ENCODE measurements at regions not wholly inside any gene's neighbourhood (a gene's known extent, or its start where the extent isn't known, plus 50 kb on each side); places are given as distances from the start of the nearest gene placed in this dataset.
"Not testable (repeated sequence)": the region's sequence is repeated elsewhere in the genome, so short reads cannot be mapped to it uniquely, and the experiment has no call there.

DNA sequence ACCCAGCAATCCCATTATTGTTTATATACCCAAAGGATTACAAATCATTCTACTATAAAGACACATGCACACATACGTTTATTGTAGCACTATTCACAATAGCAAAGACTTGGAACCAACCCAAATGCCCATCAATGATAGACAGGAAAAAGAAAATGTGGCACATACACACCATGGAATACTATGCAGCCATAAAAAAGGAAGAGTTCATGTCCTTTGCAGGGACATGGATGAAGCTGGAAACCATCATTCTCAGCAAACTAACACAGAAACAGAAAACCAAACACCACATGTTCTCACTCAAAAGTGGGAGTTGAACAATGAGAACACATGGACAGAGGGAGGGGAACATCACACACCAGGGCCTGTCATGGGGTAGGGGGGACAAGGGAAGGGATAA, 91.3 kb upstream of the PCED1B start:
- TF ChIP-seq POLR2AphosphoS5 (IDR thresholded peaks at IDR 0.05): not testable (repeated sequence)
- TF ChIP-seq, protein P1, sequence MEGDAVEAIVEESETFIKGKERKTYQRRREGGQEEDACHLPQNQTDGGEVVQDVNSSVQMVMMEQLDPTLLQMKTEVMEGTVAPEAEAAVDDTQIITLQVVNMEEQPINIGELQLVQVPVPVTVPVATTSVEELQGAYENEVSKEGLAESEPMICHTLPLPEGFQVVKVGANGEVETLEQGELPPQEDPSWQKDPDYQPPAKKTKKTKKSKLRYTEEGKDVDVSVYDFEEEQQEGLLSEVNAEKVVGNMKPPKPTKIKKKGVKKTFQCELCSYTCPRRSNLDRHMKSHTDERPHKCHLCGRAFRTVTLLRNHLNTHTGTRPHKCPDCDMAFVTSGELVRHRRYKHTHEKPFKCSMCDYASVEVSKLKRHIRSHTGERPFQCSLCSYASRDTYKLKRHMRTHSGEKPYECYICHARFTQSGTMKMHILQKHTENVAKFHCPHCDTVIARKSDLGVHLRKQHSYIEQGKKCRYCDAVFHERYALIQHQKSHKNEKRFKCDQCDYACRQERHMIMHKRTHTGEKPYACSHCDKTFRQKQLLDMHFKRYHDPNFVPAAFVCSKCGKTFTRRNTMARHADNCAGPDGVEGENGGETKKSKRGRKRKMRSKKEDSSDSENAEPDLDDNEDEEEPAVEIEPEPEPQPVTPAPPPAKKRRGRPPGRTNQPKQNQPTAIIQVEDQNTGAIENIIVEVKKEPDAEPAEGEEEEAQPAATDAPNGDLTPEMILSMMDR (IDR thresholded peaks at IDR 0.05): not testable (repeated sequence)

All from stomach (tissue), 4 donors.